ENCODE measurements at regions not wholly inside any gene's neighbourhood (a gene's known extent, or its start where the extent isn't known, plus 50 kb on each side); places are given as distances from the start of the nearest gene placed in this dataset.

DNA sequence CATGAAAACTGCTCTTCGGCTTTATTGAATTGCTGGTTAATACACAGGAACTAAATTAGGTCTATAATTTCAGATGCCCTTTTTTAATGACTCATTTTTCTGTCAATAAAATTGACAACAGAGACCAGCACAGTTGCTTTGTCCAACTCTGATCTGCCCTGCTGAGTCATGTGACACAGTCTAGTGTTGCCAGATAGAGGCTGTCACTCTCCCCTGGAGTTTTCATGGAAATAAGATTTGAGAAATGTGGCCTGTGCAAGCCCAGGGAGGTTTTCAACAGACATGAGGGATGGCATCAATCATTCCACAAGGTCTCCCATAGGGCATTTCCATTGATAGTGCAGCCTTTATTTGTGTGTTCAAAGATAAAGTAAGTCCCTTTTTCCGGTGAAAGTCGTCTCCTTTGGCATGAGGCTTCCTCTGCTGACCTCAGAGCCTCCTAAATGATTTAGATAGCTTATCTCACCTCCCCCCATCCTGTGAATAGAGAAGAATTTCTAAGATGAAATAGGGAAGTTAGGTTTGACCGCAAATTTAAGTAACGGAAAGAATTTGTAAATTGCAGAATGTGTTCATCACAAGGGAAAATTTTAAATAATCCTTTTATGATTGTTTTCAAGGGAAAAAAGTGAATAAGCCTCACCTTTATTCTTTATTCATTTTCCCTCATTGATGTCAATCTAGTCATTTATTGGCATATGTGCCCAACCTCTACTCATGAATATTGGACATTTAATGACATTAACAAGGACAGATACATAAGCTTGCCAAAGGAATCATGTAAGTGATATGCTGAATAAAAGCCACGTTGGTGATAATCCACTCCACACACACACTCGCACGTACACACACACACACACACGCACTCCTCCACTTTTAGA, 277.7 kb downstream of the ADGB start:
- WGBS, 3 donors = 73 to 79% (median 77%) methylated on average over 9 of the region's 9 CpGs
- intact Hi-C loops (cut with DNase I) = no loop called here
- no peaks in the 10 kb centered on the region for H3K9me3 ChIP-seq
- H3K4me1 ChIP-seq (ENCODE audit: insufficient read depth) = no peaks in the 10 kb centered on the region
- H3K36me3 ChIP-seq = no peaks in the 10 kb centered on the region
- TF ChIP-seq EP300 (IDR thresholded peaks at IDR 0.05) = no peak
- TF ChIP-seq POLR2A (IDR thresholded peaks at IDR 0.05) = no peak
- TF ChIP-seq, protein P1, sequence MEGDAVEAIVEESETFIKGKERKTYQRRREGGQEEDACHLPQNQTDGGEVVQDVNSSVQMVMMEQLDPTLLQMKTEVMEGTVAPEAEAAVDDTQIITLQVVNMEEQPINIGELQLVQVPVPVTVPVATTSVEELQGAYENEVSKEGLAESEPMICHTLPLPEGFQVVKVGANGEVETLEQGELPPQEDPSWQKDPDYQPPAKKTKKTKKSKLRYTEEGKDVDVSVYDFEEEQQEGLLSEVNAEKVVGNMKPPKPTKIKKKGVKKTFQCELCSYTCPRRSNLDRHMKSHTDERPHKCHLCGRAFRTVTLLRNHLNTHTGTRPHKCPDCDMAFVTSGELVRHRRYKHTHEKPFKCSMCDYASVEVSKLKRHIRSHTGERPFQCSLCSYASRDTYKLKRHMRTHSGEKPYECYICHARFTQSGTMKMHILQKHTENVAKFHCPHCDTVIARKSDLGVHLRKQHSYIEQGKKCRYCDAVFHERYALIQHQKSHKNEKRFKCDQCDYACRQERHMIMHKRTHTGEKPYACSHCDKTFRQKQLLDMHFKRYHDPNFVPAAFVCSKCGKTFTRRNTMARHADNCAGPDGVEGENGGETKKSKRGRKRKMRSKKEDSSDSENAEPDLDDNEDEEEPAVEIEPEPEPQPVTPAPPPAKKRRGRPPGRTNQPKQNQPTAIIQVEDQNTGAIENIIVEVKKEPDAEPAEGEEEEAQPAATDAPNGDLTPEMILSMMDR (IDR thresholded peaks at IDR 0.05) = no peak
- H3K4me3 ChIP-seq = no peak overlapping the region
- H3K27me3 ChIP-seq = no peaks in the 10 kb centered on the region
- no peak for DNase-seq
- H3K27ac ChIP-seq = no peak overlapping the region

DNA sequence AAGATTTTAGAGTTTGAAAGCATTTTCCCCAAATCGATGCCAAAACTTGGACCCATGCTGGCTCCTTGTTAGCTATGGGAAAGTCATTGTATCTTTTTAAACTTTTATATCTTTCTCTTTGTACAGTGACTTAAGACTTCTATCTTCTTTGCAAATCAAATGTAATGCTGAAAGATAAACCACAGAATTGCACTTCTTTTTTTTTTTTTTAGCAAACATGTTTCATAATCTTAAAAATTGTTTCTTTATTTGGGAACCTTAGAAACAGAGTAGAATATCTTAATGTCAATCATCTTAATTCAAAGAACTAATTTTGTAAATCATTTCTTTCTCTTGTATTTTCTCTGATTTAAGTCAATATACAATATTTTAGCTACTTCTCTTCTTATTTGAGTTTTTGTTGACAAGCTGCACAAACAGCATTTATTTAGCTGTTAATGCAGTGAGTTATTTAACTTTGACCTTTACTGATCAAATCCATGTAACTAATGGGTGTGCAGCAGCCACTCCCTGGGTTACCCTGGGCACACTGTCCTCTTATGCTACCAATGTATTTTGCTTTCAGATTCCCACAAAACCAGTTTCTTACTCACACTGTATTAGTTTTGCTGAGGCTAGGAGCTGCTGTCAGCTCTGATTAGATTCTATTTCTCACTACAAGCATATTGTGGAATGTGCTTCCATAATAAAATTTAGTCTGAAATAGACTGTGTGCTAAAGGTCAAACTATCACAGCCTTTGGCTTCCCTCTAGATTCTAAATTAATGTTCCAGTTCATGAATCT, 279.6 kb downstream of the ADGB start:
- no peak for DNase-seq
- intact Hi-C loops (cut with DNase I) = no loop called here
- TF ChIP-seq POLR2A (IDR thresholded peaks at IDR 0.05) (no peak), EP300 (IDR thresholded peaks at IDR 0.05) (no peak)
- TF ChIP-seq, protein P1 (IDR thresholded peaks at IDR 0.05) = no peak
- no peaks in the 10 kb centered on the region for H3K27me3 ChIP-seq
- H3K4me3 ChIP-seq = no peak overlapping the region
- H3K4me1 ChIP-seq (ENCODE audit: insufficient read depth) = no peaks in the 10 kb centered on the region
- no peaks in the 10 kb centered on the region for H3K36me3 ChIP-seq
- H3K27ac ChIP-seq = no peak overlapping the region
- no peaks in the 10 kb centered on the region for H3K9me3 ChIP-seq
- WGBS, 3 donors = 82 to 94% (median 92%) methylated on average over 1 of the region's 1 CpG

DNA sequence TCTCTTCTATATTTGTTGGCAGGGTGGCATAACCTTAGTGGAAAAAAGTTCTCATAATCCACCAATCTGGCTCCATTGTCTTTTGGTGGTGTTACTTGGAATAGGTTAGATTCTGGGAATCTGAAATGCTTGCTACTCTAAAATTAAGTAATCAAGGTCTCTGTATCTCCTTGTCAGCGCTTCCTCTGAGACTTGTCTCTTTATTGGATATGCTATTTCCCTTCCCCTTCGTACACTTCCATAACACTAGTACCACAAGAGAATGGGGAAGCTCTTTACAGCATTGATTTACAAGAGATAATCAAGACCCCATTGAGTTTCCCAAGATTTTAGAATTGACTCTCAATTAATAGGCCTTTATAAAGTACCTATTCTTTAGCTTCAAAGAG, 280.2 kb downstream of the ADGB start:
- intact Hi-C loops (cut with DNase I) = no loop called here
- WGBS, 3 donors = 90 to 98% (median 91%) methylated on average over 2 of the region's 2 CpGs
- H3K4me1 ChIP-seq (ENCODE audit: insufficient read depth) = no peaks in the 10 kb centered on the region
- H3K27me3 ChIP-seq = no peaks in the 10 kb centered on the region
- no peak overlapping the region for H3K27ac ChIP-seq
- H3K9me3 ChIP-seq = no peaks in the 10 kb centered on the region
- no peaks in the 10 kb centered on the region for H3K36me3 ChIP-seq
- no peak overlapping the region for H3K4me3 ChIP-seq
- no peak for TF ChIP-seq EP300 (IDR thresholded peaks at IDR 0.05)
- TF ChIP-seq POLR2A (IDR thresholded peaks at IDR 0.05) = no peak
- TF ChIP-seq, protein P1 (IDR thresholded peaks at IDR 0.05) = no peak
- DNase-seq = no peak

DNA sequence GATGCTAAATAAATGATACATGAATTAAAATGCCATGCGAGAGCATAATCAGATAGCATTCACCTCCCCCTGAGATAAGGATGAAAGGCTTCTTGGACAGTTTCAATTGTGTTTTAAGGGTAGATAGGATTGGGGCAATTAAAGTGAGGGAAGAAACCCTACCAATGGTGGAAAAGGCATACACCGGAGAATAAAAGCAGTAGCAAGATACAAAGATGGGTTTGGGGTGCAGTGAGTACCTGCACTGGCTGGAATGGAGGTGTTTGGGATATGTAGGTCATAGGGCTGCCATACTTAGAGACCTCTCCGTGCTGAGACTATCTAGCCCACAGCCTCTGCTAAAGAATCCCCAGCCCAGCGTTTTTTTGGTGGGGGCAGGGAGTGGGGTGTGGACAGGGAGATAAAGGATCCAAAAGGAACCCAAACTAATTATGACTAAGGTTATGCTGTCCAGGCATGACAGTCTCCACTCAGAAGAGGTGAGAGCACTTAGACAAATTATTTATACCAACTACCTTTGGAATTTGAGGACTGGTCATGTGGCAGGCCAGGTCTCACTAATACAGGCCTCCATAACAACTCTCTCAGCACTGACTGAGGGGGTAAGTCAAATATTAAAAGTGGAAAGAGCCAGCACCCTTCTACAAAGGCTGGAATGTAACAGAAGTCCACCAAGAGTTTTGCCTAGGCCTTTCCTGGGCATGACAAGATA, 280.8 kb downstream of the ADGB start:
- Histone ChIP-seq H3K4me3 (no peak overlapping the region), H3K36me3 (no peaks in the 10 kb centered on the region), H3K27ac (no peak overlapping the region), H3K9me3 (no peaks in the 10 kb centered on the region), H3K4me1 (ENCODE audit: insufficient read depth) (no peaks in the 10 kb centered on the region), H3K27me3 (no peaks in the 10 kb centered on the region)
- intact Hi-C loops (cut with DNase I) = no loop called here
- 67 to 92% (median 79%) methylated on average over 4 of the region's 4 CpGs for WGBS, 3 donors
- DNase-seq = no peak
- TF ChIP-seq EP300 (IDR thresholded peaks at IDR 0.05) = no peak
- TF ChIP-seq, protein P1 (IDR thresholded peaks at IDR 0.05) = no peak
- TF ChIP-seq POLR2A (IDR thresholded peaks at IDR 0.05) = no peak

Measured in ovary (tissue), 7 donors.